HG02943 (cell line): ENCODE measurements at regions not wholly inside any gene's neighbourhood (a gene's known extent, or its start where the extent isn't known, plus 50 kb on each side); places are given as distances from the start of the nearest gene placed in this dataset.

Source experiments
- ATAC-seq: cut with Tn5 transposase; IDR thresholded peaks from one replicate; pipeline ENCODE4 v1.9.1; 2021; ENCODE audit warnings: mild to moderate bottlenecking, low read depth, moderate library complexity; ENCODE audit not compliant: unreplicated experiment

GRCh38 chr1:38253314-38253713 is 206.7 kb upstream of the POU3F1 start:
- no peak for ATAC-seq

- no peak for ATAC-seq
Observed at GRCh38 chr1:38250356-38250755, 203.8 kb upstream of the POU3F1 start.

- no peak for ATAC-seq
Observed at GRCh38 chr1:38249001-38249400, 202.4 kb upstream of the POU3F1 start.

DNA sequence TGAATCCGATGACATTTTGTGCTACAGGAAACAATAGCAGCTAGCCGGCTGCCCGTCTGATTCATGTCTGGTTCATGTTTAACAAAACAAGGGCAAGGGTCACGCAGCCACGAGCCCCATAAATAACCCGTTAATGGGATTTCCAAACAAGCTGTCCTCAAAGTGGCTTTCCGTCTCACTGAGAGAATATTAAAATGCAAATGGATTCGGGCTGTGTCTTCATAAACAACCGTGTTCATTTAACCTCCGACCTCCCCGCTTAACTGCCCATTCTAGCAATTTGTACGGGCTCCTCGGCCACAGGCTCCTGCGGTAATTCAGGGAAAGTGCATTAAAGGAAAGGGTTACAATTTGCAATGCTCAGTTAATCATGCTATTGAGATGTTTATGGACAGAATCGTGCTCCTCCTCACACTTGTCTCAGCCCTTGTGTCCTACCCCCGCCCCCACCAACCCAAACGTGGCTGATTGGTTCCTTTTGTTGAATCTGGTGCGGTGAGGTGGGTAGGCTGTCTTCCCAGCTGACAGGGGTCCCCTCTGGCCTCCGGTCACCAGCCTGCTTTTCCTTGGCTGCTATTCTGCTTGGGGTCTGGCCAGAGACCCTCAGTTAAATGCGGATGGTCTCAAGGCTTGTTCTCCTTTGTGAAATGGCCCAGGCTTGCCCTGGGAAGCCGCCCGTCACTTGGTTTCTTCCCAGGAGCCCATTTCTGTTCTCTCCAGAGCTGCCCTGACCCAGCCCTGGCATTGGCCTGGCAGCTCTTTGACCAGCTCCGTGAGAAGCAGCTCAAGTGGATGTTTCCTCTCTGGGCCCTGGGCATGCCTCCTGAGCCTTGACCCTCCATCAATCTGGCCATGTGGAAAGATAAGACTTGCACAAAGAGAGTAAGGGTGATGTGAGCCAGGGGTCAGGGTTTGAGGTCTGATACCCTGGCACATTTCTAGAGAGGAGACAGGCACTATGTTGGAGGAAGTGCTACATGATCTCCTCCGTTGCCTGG is 200.7 kb upstream of the POU3F1 start:
- no peak for ATAC-seq

GRCh38 chr1:38244218-38244845 is 197.7 kb upstream of the POU3F1 start:
- no peak for ATAC-seq

- no peak for ATAC-seq
Observed at GRCh38 chr1:38243106-38243505, 196.5 kb upstream of the POU3F1 start.

DNA sequence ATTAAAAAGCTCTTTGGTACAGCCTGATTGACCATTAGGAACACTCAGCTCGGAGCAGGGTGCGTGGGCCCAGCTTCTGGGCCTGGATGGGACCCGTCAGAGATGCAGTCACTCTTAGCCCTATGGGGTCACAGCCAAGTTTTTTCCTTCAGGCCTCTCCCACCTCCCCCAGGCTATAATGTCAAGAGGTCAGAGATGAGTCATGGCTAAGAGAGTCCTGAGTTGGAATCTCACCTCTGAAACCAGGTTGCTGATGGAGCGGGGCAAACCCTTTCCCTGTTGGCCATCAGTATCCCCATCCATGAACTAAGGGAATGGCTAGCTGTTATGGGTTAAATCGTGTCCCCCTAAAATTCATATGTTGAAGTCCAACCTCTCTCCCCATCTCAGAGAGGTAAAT is 195.9 kb upstream of the POU3F1 start:
- no peak for ATAC-seq

DNA sequence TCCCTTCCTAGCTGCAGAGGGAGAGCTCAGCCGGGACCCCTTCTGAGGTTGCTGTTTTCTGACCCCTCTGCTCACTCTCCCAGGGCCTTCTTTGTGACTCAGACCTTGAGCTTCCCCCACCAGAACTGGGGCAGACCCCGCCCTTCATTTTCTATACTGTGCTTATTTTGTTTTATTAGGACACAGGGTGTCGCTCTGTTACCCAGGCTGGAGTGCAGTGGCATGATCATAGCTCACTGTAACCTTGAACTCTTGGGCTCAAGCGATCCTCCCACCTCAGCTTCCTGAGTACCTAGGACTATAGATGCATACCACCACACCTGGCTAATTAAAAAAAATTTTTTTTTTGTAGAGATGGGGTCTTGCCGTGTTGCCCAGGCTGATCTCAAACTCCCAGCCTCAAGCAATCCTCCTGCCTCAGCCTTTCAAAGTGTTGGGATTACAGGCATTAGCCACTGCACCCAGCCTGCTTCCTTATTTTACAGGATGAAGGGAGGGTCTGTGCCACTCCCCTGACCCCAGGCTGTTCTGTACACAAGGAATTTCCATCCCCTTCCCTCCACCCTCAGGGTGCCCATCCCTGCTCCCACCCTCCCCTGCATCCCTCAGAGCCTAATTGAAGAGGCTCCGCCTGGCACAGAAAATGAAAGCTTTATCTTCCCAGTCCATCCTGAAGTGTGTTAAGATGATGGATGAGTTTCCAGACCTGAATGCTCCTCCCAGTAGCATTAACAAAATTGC is 195.2 kb upstream of the POU3F1 start:
- no peak for ATAC-seq

DNA sequence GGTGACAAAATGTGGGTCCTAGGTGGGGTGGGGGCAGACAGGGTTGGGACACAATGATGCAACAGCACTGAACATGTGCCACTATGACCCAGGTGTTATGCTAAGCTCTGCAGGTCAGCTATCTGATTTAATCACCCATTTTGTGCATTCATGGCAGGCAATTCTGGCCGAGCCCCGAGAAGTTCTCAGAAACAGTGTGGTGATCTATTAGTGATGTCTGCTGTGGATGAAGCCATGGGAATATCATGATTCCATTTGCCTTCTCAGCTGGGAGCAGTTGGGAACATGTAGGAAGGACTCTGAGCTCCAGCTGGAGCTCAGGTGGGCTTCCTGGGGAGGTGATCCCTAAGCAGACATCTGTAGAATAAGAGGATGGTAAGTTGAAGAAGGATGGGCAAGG is 194.0 kb upstream of the POU3F1 start:
- ATAC-seq: no peak

DNA sequence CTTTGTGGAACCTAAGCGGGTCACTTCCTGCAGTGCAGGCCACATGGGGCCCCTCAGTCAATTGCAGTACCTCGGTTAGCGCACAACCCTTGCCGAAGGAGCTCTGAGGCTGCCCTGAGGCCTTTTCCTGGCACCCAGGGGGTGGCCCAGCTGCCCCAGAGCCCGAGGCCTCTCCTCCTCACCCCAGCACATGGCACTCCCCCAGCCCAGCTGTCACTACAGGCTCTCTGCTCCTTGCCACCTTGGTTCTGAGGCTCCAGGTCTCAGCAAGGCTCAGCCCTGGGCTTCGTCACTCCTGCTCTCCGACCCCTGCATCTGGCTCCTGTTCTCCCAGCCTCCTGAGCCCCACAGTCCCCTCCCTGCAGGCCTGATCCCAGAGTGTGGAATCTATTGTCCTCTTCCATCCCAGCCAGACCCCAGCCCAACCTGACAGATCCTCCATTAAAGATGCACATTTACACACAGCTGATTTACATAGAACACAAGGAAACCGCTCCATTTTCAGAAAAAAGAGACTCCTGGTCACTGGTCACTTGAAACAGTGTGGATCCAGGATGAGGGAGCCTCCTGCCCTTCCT is 192.8 kb upstream of the POU3F1 start:
- ATAC-seq: no peak

- no peak for ATAC-seq
Observed at GRCh38 chr1:38238294-38238693, 191.7 kb upstream of the POU3F1 start.

GRCh38 chr1:38235705-38236104 is 189.1 kb upstream of the POU3F1 start:
- no peak for ATAC-seq

GRCh38 chr1:38231941-38232340 is 185.3 kb upstream of the POU3F1 start:
- no peak for ATAC-seq

GRCh38 chr1:38228718-38229117 is 182.1 kb upstream of the POU3F1 start:
- no peak for ATAC-seq

DNA sequence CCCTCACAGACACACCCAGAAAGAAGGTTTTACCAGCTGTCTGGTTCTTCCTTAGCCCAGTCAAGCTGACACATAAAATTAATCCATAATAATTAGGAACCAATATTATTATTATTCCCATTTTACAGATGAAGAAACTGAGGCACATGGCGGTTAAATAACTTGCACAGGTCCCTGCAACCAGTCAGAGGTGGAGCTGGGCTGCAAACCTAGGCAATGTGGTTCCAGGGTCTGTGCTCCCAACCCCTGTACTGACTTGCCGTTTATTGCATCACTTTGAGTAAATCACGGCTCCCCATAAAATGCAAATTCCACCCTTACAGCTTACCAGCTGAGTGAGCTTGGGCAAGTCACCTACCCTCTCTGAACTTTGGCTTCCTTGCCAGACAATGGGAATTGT is 179.2 kb upstream of the POU3F1 start:
- ATAC-seq: no peak

DNA sequence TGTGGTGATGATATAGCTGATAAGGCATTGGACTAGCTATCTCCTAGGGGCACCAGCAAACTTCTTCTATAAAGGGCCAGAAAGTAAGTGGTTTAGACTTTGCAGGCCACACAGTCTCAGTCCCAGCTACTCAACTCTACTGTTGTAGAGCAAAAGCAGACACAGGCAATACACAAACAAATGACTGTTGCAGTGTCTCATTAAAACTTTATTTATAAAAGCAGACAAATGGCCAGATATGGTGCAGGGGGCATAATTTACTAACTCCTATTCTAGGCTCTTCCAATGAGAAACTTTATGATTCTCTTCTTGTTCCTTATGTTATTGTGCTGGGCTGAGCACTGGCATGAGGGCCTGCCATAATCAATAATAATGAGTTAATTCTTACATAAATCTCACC is 176.8 kb upstream of the POU3F1 start:
- no peak for ATAC-seq

- no peak for ATAC-seq
Observed at GRCh38 chr1:38222891-38223290, 176.3 kb upstream of the POU3F1 start.

GRCh38 chr1:38221006-38221649 is 174.5 kb upstream of the POU3F1 start:
- ATAC-seq: no peak

DNA sequence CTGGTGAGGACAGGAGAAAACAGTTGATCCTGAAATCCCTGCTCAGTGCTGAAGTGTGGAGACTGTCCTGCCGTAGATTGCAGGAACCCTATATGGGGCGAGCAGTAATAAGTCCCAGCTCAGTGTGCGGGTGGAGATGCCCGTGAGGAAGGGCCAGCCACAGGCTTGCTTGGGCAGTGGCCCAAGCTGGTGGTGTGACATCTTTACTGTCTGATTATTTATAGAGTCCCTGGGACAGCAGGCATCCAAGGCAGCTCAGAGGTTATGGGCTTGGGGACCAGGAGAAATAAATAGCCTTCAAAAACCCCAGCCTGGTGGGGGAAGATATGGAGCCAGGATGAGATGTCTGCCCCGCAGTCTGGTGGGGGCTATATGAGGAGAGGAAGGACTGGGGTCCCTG is 170.7 kb upstream of the POU3F1 start:
- no peak for ATAC-seq

DNA sequence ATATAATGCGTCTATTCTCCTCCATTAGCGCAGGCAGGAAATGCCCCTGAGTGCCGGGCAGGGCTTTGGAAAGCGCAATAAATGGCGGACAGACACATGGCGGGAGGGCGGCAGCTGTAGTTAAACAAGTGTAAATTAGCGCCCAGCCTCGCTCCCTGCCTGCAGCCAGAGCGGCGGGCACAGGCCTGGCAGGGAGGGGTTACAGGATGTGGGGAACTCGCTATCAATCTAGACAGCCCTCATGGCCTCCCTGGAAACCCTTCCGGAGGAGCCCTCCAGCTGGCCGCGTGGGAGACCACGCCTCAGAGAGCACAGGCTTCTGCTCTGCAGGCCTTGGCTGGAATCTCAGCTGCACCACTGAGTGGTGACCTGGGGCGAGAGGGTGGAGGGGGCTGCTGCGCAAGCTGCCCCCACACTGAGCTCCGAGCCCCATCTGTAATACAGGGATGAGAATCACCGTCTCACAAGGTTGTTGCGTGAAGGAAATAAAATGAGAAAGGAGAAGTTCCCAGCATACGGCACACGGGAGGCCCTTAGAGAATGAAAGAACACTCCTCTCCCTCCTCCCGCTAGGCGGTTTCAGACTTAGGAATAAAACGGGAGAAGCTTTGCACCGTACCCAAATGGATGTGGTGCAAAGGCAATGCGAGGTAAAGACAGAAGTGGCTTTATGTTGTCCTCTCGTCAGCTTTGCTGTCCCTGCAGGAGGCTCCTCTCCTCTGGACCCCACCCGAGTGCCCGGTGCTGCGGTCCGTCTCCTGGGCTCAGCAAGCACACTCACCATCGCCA is 167.2 kb upstream of the POU3F1 start:
- ATAC-seq: no peak
